HUES64 (cell line): ENCODE measurements at regions not wholly inside any gene's neighbourhood (a gene's known extent, or its start where the extent isn't known, plus 50 kb on each side); places are given as distances from the start of the nearest gene placed in this dataset.
"Not testable (repeated sequence)": the region's sequence is repeated elsewhere in the genome, so short reads cannot be mapped to it uniquely, and the experiment has no call there.

Experiments used
- H3K27ac ChIP-seq: 2 replicates; pipeline ENCODE4 v1.7.0; 2013; ENCODE audit warnings: low read depth, low read length, inconsistent platforms
- H3K27me3 ChIP-seq: 2 replicates; pipeline ENCODE4 v1.6.1; 2013; ENCODE audit warnings: mild to moderate bottlenecking, low read length; ENCODE audit not compliant: insufficient read depth
- H3K36me3 ChIP-seq: 2 replicates; pipeline ENCODE4 v1.6.1; 2013; ENCODE audit warnings: mild to moderate bottlenecking, low read length; ENCODE audit not compliant: insufficient read depth
- H3K4me1 ChIP-seq: 2 replicates; pipeline ENCODE4 v1.6.1; 2013; ENCODE audit warnings: mild to moderate bottlenecking, low read length, moderate library complexity; ENCODE audit not compliant: insufficient read depth
- H3K4me3 ChIP-seq: 2 replicates; pipeline ENCODE4 v1.5.1; 2013; ENCODE audit warnings: mild to moderate bottlenecking, low read length, moderate library complexity
- H3K9ac ChIP-seq: 2 replicates; pipeline ENCODE4 v1.6.1; 2013; ENCODE audit warnings: mild to moderate bottlenecking, low read depth, low read length
- H3K9me3 ChIP-seq: 2 replicates; pipeline ENCODE4 v1.6.1; 2013; ENCODE audit warnings: low read depth, low read length; ENCODE audit not compliant: insufficient read depth
- WGBS: fragments of 150-250, 120-280 bp; methylation state at CpG from one replicate; pipeline ENCODE4 v1.1.7; 2013; ENCODE audit warnings: missing lambda C conversion rate; 5-methylcytosine and 5-hydroxymethylcytosine counted together

DNA sequence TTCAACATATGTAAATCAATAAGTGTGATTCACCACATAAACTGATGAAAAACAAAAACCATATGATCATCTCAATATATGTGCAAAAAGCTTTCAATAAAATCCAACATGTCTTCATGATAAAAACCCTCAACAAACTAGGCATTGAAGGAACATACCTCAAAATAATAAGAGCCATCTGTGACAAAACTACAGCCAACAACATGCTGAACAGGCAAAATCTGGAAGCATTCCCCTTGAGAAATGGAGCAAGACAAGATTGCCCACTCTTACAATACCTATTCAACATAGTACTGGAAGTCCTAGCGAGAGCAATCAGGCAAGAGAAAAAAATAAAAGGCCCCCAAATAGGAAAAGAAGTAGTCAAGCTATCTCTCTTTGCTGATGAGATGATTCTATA lies 76.5 kb downstream of the OTOR start:
- Histone ChIP-seq H3K4me3 (no peak overlapping the region), H3K9ac (no peak overlapping the region), H3K27ac (no peak overlapping the region), H3K36me3 (no peaks in the 10 kb centered on the region), H3K9me3 (peaks cover 18% of the 10 kb centered on the region), H3K27me3 (no peaks in the 10 kb centered on the region), H3K4me1 (no peaks in the 10 kb centered on the region)
- 91% methylated on average over 1 of the region's 1 CpG for WGBS

DNA sequence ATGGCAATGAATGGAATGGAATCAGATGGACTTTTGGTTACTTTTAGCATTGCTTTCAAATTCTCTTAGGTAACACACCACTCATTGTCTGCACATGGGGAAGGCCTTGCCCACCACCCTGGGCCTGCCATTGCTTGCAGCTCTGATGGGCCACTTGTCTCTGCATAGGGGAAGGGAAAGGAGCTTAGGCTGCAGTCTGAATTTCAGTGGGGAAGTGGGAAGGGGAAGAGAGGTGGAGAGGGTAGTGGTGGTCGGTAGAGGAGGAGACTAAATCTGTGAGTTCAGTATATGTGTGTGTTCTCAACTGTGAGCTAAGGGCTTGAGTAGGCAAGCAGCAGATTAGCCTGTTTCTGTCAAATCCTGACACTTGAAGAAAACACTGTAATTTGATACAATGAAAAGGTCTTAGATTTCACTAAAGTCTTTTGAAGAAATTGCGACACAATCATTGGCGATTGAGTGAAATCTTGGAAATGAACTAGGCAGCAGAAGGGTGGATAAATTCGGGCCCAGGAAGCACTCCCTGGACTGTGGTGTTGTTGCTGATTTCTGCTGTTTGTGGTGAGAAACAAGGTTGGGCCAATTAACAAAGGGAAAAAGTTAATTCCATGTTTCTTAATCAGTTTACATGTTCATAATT lies 80.6 kb downstream of the OTOR start:
- no peak overlapping the region for H3K9ac ChIP-seq
- no peaks in the 10 kb centered on the region for H3K36me3 ChIP-seq
- H3K4me1 ChIP-seq, result no peaks in the 10 kb centered on the region
- 84% methylated on average over 4 of the region's 4 CpGs for WGBS
- peaks cover 4% of the 10 kb centered on the region; the same call in 1 of the 2 replicates for H3K9me3 ChIP-seq
- H3K27ac ChIP-seq, result no peak overlapping the region
- H3K27me3 ChIP-seq, result no peaks in the 10 kb centered on the region
- H3K4me3 ChIP-seq, result no peak overlapping the region

DNA sequence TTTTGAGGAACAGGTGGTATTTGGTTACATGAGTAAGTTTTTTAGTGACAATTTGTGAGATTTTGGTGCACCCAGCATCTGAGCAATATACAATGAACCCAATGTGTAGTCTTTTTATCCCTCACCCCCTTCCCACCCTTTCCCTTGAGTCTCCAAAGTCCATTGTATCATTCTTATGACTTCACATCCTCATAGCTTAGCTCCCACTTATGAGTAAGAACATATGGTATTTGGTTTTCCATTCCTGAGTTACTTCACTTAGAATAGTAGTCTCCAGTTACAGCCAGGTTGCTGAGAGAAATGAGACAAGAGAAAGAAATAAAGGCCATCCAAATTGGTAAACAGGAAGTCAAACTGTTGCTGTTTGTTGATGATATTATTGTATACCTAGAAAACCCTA lies 87.5 kb downstream of the OTOR start:
- H3K27ac ChIP-seq, result not testable (repeated sequence)

DNA sequence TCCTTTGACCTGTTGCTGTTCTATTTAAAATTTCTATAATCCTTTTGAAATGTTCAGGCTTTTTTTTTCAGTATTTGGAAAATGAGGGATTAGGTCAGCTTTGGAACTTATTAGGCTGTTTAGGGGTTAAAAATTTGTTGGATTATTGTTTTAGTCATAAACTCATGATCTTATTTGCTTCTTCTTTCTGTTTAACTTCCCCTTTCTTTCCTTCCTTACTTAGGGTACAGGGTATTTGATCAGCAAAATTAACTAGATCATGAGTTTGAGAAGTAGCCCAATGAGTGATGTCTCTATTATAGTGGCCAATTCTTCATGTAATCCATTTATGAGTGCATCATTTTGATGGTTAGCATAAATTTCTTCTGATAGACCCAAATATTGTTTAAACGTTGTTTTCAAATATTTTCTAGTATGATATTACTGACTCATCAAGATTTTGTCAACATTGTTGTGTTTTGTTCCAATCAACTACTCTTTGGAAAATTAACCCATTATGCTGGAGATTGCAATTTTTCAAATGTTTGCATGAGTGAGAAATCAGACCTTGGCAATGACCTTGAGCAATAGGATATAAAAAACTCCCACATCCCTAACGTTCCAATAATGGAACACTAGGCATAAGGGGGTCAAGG lies 94.4 kb downstream of the OTOR start:
- WGBS, result no CpG with 5 or more reads among the region's 2 CpGs
- Histone ChIP-seq H3K9me3 (no peaks in the 10 kb centered on the region), H3K4me1 (0 out of 2 replicates have a peak, but pooled peaks cover 4% of the 10 kb centered on the region), H3K27me3 (no peaks in the 10 kb centered on the region), H3K27ac (no peak overlapping the region), H3K9ac (no peak overlapping the region), H3K4me3 (no peak overlapping the region), H3K36me3 (no peaks in the 10 kb centered on the region)

More for the DNA sequence above, 87.5 kb downstream of the OTOR start:
- not testable (repeated sequence) for H3K4me3 ChIP-seq, H3K9ac ChIP-seq, H3K36me3 ChIP-seq, H3K4me1 ChIP-seq, H3K27me3 ChIP-seq, H3K9me3 ChIP-seq

DNA sequence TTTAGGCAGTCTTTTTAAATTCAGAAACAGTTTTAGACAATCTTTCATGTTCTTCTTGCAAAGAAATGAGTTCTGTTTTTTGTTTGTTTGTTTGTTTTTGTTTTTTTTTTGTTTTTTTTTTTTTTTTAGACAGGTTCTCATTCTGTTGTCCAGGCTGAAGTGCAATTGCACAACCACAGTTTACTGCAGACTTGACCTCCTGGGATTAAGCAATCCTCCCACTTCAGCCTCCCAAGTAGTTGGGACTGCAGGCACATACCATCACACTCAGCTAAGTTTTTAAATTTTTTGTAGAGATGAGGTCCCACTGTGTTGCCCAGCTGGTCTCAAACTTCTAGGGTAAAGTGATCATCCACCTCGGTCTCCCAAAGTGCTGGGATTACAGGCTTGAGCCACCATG lies 96.2 kb downstream of the OTOR start:
- WGBS, result 93% methylated on average over 1 of the region's 1 CpG
- H3K4me3 ChIP-seq, result no peak overlapping the region
- H3K4me1 ChIP-seq, result peaks cover 15% of the 10 kb centered on the region; the same call in 1 of the 2 replicates
- H3K9me3 ChIP-seq, result no peaks in the 10 kb centered on the region
- no peaks in the 10 kb centered on the region for H3K36me3 ChIP-seq
- no peak overlapping the region for H3K27ac ChIP-seq
- no peaks in the 10 kb centered on the region for H3K27me3 ChIP-seq
- H3K9ac ChIP-seq, result no peak overlapping the region

DNA sequence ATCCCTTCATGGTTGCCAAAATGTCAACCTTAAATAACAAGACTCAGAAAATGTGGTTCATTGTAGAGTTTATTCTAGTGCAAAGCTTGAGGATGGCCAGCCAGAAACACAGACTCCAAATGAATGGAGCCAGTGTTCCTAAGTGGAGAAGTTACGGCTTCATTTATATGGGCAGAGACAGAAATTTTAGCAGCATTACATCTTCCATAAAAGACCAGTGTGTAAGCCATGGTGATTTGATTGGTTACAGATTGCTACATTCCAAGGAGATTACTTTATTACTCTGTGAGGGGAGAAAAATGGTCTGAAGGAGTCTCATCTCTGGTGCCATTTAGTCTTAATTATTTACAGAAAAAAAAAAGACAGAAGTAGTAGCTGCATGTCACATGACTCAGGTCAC lies 97.8 kb downstream of the OTOR start:
- Histone ChIP-seq H3K36me3 (no peaks in the 10 kb centered on the region), H3K9me3 (no peaks in the 10 kb centered on the region), H3K27me3 (no peaks in the 10 kb centered on the region), H3K27ac (no peak overlapping the region), H3K4me3 (no peak overlapping the region), H3K9ac (no peak overlapping the region), H3K4me1 (peaks cover 15% of the 10 kb centered on the region; the same call in 1 of the 2 replicates)
- 100% methylated on average over 1 of the region's 1 CpG for WGBS

DNA sequence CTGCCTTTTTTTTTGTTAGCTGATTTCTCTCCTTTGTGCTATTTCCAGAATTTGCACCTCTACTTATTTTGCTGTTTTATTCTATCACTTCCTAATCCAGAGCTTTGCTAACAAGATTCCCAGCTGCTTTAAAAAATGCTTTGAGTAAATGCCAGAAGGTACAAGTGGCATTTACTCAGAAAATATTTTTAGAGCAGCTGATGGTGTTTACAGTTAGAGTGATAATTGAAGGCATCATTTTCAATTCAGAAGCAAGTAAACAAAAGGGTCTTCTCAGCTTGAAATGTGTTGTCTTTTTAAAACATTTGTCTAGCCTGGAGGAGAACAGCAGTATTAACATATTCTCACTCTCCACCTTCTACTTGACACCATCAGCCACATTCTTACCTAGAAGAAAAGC lies 99.9 kb downstream of the OTOR start:
- no peak overlapping the region for H3K4me3 ChIP-seq
- H3K9me3 ChIP-seq, result no peaks in the 10 kb centered on the region
- H3K9ac ChIP-seq, result no peak overlapping the region
- H3K4me1 ChIP-seq, result peaks cover 15% of the 10 kb centered on the region; the same call in 1 of the 2 replicates
- H3K36me3 ChIP-seq, result no peaks in the 10 kb centered on the region
- H3K27ac ChIP-seq, result no peak overlapping the region
- H3K27me3 ChIP-seq, result no peaks in the 10 kb centered on the region

DNA sequence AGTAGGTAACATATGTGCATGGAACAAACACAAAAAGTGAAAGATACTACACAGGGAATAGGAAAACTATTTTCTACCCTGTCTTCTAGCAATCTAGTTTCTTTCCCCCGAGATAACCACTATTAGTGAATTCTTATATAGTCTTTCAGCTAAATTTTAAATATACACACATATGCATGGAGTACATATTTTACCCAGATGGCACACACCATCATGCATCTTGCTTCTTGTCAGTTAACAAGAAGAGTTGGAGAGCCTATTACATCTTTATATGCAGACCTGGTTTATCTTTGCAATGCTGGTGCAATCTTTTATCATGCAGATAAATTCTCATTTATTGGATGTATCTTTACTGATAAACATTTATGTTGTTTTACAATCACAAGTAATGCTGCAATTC lies 100.4 kb downstream of the OTOR start:
- H3K4me3 ChIP-seq, result no peak overlapping the region
- 86% methylated on average over 1 of the region's 1 CpG for WGBS
- no peak overlapping the region for H3K27ac ChIP-seq
- H3K27me3 ChIP-seq, result no peaks in the 10 kb centered on the region
- peaks cover 15% of the 10 kb centered on the region; the same call in 1 of the 2 replicates for H3K4me1 ChIP-seq
- no peaks in the 10 kb centered on the region for H3K36me3 ChIP-seq
- no peak overlapping the region for H3K9ac ChIP-seq
- no peaks in the 10 kb centered on the region for H3K9me3 ChIP-seq

DNA sequence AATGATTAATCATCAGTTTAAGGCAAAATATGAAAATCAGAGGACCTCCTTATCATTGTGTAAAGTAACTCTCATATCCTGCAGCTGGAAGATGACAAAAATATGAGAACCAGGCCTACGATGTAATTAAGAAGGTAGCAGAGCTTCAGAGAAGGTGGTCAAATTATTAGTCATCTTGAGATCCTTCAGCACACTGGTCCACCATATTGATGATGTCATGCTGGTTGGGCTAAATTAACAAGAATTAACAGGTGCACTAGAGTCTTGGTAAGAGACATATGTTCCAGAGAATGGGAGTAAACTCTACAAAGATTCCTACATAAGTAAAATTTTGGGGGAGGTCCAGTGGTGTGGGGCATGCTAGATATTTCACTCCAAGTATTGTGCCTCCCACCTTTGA lies 112.8 kb downstream of the OTOR start:
- 100% methylated on average over 1 of the region's 1 CpG for WGBS

DNA sequence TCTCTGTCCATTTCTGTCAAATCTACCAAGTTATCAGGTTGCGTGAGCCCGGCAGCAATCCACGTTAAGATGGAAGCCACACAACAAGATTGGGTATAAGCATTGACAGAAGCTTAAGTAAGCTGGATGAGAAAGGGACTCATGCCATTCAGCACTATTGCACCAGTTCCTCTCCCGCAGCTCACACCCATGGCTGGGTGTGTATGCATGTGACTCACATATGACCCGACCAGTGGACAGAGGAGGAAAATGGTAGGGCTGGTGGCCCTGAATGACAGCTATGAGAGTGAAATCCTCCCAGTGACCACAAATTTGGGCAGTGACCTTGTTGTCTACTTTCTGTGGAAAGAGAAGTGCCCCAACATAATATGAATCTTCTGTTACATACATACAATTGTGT lies 113.5 kb downstream of the OTOR start:
- Histone ChIP-seq H3K9me3 (no peaks in the 10 kb centered on the region), H3K27me3 (no peaks in the 10 kb centered on the region), H3K36me3 (no peaks in the 10 kb centered on the region), H3K27ac (no peak overlapping the region), H3K4me1 (no peaks in the 10 kb centered on the region), H3K9ac (no peak overlapping the region), H3K4me3 (no peak overlapping the region)
- 94% methylated on average over 5 of the region's 5 CpGs for WGBS

More for the DNA sequence above, 112.8 kb downstream of the OTOR start:
- Histone ChIP-seq H3K27ac (no peak overlapping the region), H3K4me3 (no peak overlapping the region), H3K27me3 (no peaks in the 10 kb centered on the region), H3K9me3 (no peaks in the 10 kb centered on the region), H3K4me1 (no peaks in the 10 kb centered on the region), H3K36me3 (no peaks in the 10 kb centered on the region), H3K9ac (no peak overlapping the region)

DNA sequence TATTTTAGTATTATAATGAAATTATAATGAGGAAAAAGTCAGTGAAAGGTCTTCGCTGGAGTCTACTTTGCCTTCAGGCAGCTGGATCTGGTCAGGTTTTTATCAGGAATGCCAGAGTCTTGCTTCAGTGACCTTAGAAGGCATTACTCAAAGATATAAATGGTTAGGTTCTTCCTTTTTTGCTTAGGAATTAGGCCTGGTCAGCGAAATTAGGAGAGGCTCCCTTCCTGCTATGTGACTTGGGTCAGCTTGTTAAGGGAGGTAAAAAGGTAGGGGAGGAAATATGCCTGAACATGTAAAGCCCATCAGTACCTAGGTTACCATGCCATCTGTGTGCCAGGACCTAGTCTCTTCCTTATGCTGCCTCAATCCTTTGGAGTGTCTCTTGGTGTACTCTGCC lies 115.1 kb downstream of the OTOR start:
- no peaks in the 10 kb centered on the region for H3K4me1 ChIP-seq
- no peaks in the 10 kb centered on the region for H3K9me3 ChIP-seq
- no peak overlapping the region for H3K4me3 ChIP-seq
- no peaks in the 10 kb centered on the region for H3K27me3 ChIP-seq
- H3K27ac ChIP-seq, result no peak overlapping the region
- 96% methylated on average over 2 of the region's 2 CpGs for WGBS
- H3K36me3 ChIP-seq, result no peaks in the 10 kb centered on the region
- H3K9ac ChIP-seq, result no peak overlapping the region

DNA sequence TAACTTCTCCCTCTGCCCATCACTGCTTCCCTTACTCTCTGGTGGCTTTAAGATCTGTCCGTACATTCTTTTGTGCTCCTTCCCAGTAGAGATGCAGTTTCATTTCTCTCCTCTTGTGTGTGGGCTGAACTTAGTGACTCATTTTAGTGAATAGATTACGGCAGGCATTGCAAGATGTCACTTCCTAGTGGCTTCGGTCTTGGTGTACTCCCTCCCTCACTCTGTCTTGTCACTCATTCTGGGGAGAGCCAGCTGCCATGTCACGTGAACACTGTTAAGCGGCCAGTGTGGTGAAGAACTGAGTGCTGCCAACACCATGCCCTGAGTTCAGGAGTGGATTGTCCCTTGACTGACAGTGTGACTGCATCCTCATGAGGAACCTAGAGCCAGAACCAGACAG lies 115.9 kb downstream of the OTOR start:
- no peaks in the 10 kb centered on the region for H3K27me3 ChIP-seq
- no peak overlapping the region for H3K9ac ChIP-seq
- no peaks in the 10 kb centered on the region for H3K4me1 ChIP-seq
- H3K9me3 ChIP-seq, result no peaks in the 10 kb centered on the region
- no peaks in the 10 kb centered on the region for H3K36me3 ChIP-seq
- no peak overlapping the region for H3K4me3 ChIP-seq
- H3K27ac ChIP-seq, result no peak overlapping the region
- 93% methylated on average over 5 of the region's 5 CpGs for WGBS
